OCI-LY1 (cell line): ENCODE measurements at regions not wholly inside any gene's neighbourhood (a gene's known extent, or its start where the extent isn't known, plus 50 kb on each side); places are given as distances from the start of the nearest gene placed in this dataset.

Source experiments
- H2AFZ ChIP-seq: fragments of 200-600 bp; sonication (generic), shearing (Covaris generic); 2 replicates; pipeline ENCODE4 v1.6.0; 2014; ENCODE audit warnings: antibody characterized with exemption, mild to moderate bottlenecking, low read length
- H3F3A ChIP-seq: fragments of 200-600 bp; sonication (generic), shearing (Covaris generic); 2 replicates; pipeline ENCODE4 v1.6.0; 2014; ENCODE audit warnings: mild to moderate bottlenecking, antibody characterized with exemption, low read length, moderate library complexity; ENCODE audit not compliant: insufficient read depth
- H3K27ac ChIP-seq: fragments of 200-600 bp; sonication (generic); 2 replicates; pipeline ENCODE4 v1.5.1; 2014; ENCODE audit warnings: low read length, mixed run types, mild to moderate bottlenecking, low read depth; ENCODE audit not compliant: poor library complexity, severe bottlenecking
- H3K27me3 ChIP-seq: fragments of 200-600 bp; sonication (generic); 2 replicates; pipeline ENCODE4 v1.6.0; 2014; ENCODE audit warnings: antibody characterized with exemption, mild to moderate bottlenecking, low read length, moderate library complexity; ENCODE audit not compliant: insufficient read depth
- H3K36me3 ChIP-seq: fragments of 200-600 bp; sonication (generic); 2 replicates; pipeline ENCODE4 v1.6.1; 2014; ENCODE audit warnings: mild to moderate bottlenecking, antibody characterized with exemption, low read length, moderate library complexity, mixed read lengths; ENCODE audit not compliant: insufficient read depth
- H3K4me1 ChIP-seq: fragments of 200-600 bp; sonication (generic); 2 replicates; pipeline ENCODE4 v1.5.1; 2014; ENCODE audit warnings: mild to moderate bottlenecking, low read length, moderate library complexity; ENCODE audit not compliant: insufficient read depth, severe bottlenecking
- H3K4me2 ChIP-seq: fragments of 200-600 bp; sonication (generic), shearing (Covaris generic); 2 replicates; pipeline ENCODE4 v1.6.1; 2014; ENCODE audit warnings: low read length
- H3K4me3 ChIP-seq: fragments of 200-600 bp; sonication (generic); 2 replicates; pipeline ENCODE4 v1.5.1; 2014; ENCODE audit warnings: low read length, low read depth, mild to moderate bottlenecking, mixed read lengths; ENCODE audit not compliant: poor library complexity, severe bottlenecking
- H3K79me2 ChIP-seq: fragments of 200-600 bp; shearing (Covaris generic); 2 replicates; pipeline ENCODE4 v1.6.1; 2016; ENCODE audit warnings: mixed run types, low read length, mixed read lengths; ENCODE audit not compliant: insufficient read depth
- H3K9ac ChIP-seq: fragments of 200-600 bp; sonication (generic), shearing (Covaris generic); 2 replicates; pipeline ENCODE4 v1.6.1; 2014; ENCODE audit warnings: mild to moderate bottlenecking, low read length, mixed read lengths
- H3K9me2 ChIP-seq: fragments of 200-600 bp; sonication (generic), shearing (Covaris generic); 2 replicates; pipeline ENCODE4 v1.6.1; 2014; ENCODE audit warnings: low read depth, mild to moderate bottlenecking, low read length, mixed read lengths
- H3K9me3 ChIP-seq: fragments of 200-600 bp; shearing (Covaris generic); 2 replicates; pipeline ENCODE4 v1.6.1; 2014; ENCODE audit warnings: low read length, mixed read lengths
- H4K20me1 ChIP-seq: fragments of 200-600 bp; sonication (generic), shearing (Covaris generic); 2 replicates; pipeline ENCODE4 v1.6.0; 2016; ENCODE audit warnings: mild to moderate bottlenecking, low read length; ENCODE audit not compliant: insufficient read depth
- CTCF ChIP-seq: fragments of 200-600 bp; sonication (generic), shearing (Covaris generic); IDR thresholded peaks from 2 replicates; pipeline ENCODE4 v1.5.1; 2017; ENCODE audit warnings: mild to moderate bottlenecking, antibody characterized with exemption, low read length, moderate library complexity, mixed read lengths
- EZH2 ChIP-seq: fragments of 200-600 bp; sonication (generic), shearing (Covaris generic); IDR thresholded peaks from 2 replicates; pipeline ENCODE4 v1.8.0; 2017; ENCODE audit warnings: borderline replicate concordance, mixed run types, mild to moderate bottlenecking, antibody characterized with exemption, low read length, moderate library complexity, mixed read lengths

- H3K9me2 ChIP-seq: no peaks in the 10 kb centered on the region
- H3K79me2 ChIP-seq: no peaks in the 10 kb centered on the region
- H3K36me3 ChIP-seq: no peaks in the 10 kb centered on the region
- no peak overlapping the region for H3K27ac ChIP-seq
- H2AFZ ChIP-seq: no peak overlapping the region
- no peaks in the 10 kb centered on the region for H3F3A ChIP-seq
- no peaks in the 10 kb centered on the region for H3K27me3 ChIP-seq
- H3K9me3 ChIP-seq: no peaks in the 10 kb centered on the region
- no peaks in the 10 kb centered on the region for H3K4me1 ChIP-seq
- no peak overlapping the region for H3K9ac ChIP-seq
- H3K4me2 ChIP-seq: no peak overlapping the region
- no peaks in the 10 kb centered on the region for H4K20me1 ChIP-seq
- H3K4me3 ChIP-seq: no peak overlapping the region
- TF ChIP-seq CTCF (no peak), EZH2 (no peak)
These were observed 669.4 kb upstream of the PKDCC start for GRCh38 chr2:41378420-41378819.

GRCh38 chr2:41379496-41380221 is 668.2 kb upstream of the PKDCC start:
- Histone ChIP-seq H3K4me3 (no peak overlapping the region), H3K36me3 (no peaks in the 10 kb centered on the region), H3K79me2 (no peaks in the 10 kb centered on the region), H3F3A (no peaks in the 10 kb centered on the region), H3K9ac (no peak overlapping the region), H3K27ac (no peak overlapping the region), H3K9me3 (no peaks in the 10 kb centered on the region), H3K27me3 (no peaks in the 10 kb centered on the region), H3K4me1 (no peaks in the 10 kb centered on the region), H2AFZ (no peak overlapping the region), H4K20me1 (no peaks in the 10 kb centered on the region), H3K4me2 (no peak overlapping the region), H3K9me2 (no peaks in the 10 kb centered on the region)
- TF ChIP-seq EZH2 (no peak), CTCF (no peak)

- Histone ChIP-seq H3K9me3 (no peaks in the 10 kb centered on the region), H3K9me2 (no peaks in the 10 kb centered on the region), H3K9ac (no peak overlapping the region), H3K79me2 (no peaks in the 10 kb centered on the region), H3K27me3 (no peaks in the 10 kb centered on the region), H3K4me1 (no peaks in the 10 kb centered on the region), H3F3A (no peaks in the 10 kb centered on the region), H2AFZ (no peak overlapping the region), H3K27ac (no peak overlapping the region), H4K20me1 (no peaks in the 10 kb centered on the region), H3K36me3 (no peaks in the 10 kb centered on the region), H3K4me2 (no peak overlapping the region), H3K4me3 (no peak overlapping the region)
- TF ChIP-seq EZH2: no peak
- TF ChIP-seq CTCF: no peak
These were observed 666.1 kb upstream of the PKDCC start for GRCh38 chr2:41381701-41382100.
